HuH-7.5 (cell line): ENCODE measurements at regions not wholly inside any gene's neighbourhood (a gene's known extent, or its start where the extent isn't known, plus 50 kb on each side); places are given as distances from the start of the nearest gene placed in this dataset.

Source experiments
- DNase-seq: peaks from one replicate; pipeline ENCODE4 v3.0.0; 2011; ENCODE audit warnings: low spot score

GRCh38 chr18:45312555-45313126 lies 302.6 kb upstream of the SLC14A2 start:
- no peak for DNase-seq

- no peak for DNase-seq
These were observed 299.1 kb upstream of the SLC14A2 start for GRCh38 chr18:45316127-45316526.

- DNase-seq = no peak
These were observed 297.2 kb upstream of the SLC14A2 start for GRCh38 chr18:45317948-45318640.

DNA sequence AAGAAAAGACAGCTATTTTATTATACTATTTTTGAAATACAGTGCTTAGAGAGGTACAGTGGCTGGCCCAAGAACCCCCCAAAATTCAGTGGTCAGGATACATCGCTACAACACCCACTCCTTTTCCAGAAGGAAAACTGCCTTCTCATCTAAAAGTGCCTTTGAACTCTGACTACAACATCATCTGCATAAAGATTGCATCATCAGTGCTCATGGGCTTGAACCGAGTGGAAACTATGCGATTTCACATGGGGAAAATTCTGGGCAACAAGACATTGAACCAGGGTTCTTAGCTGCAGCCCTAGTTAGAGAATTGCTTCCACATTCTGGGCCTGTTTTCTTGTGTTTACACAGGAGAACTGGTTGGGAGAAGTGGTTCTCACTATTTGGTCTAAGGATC lies 294.6 kb upstream of the SLC14A2 start:
- no peak for DNase-seq

DNA sequence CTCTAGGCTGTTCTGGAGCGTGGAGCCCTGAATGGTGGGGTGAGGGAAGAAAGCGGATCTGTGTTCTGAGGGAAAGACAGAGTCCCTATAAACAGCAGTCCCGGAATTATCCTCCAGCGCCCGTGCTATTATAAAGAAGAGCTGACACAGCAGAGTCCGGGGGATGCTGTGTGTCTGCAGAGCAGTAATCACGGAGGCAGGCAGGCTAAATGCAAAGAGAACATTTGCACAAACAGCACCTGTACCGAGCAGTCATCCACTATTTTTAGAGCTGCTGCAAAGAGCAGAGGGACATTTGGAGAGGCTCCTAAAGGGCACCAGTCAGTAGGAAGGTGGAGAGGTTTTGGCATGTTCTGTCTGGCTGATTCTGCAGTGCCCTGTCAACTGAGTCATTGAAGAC lies 293.8 kb upstream of the SLC14A2 start:
- DNase-seq = no peak

GRCh38 chr18:45322343-45322742 lies 292.9 kb upstream of the SLC14A2 start:
- no peak for DNase-seq

- DNase-seq = no peak
These were observed 291.2 kb upstream of the SLC14A2 start for GRCh38 chr18:45324101-45324494.

- DNase-seq = peak; percentile 5
These were observed 290.7 kb upstream of the SLC14A2 start for GRCh38 chr18:45324495-45325113.

DNA sequence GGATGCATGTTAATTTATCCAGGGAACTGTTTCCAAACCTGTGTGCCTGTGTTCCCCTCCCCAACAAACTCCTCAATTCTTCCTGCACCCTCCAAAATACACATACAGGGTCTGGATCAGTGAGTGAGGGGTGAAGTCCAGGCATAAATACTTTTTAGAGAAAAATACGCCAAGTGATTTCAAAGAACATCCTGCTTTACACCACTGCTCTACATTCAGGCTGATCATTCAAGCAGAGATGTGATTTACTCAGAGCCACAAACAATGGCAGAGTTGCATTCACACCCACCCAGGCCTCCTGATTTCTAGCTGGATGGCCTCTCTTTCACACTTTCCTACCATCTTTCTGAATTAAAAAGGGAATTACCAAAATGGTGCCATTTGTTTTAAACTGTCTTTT lies 289.5 kb upstream of the SLC14A2 start:
- no peak for DNase-seq

DNA sequence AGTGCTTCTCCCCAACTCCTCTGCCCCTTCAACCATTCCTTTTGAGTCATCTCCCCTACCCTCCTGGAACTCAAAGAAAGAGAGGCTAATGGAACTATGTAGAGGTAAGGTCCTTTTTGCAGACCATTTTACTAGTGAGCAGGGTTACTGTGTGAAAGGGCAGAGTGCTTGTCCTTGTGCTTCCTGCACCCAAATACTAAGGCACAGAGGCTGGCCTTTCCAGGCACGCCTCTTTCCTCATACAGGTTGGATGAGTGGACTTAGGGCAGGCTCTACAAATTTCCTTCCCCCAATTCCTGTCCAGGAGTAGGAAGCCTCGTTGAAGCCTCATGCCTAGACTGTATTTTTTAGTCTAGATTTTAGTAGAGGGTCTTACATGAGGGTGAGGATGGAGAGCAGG lies 288.8 kb upstream of the SLC14A2 start:
- DNase-seq = no peak

GRCh38 chr18:45328296-45328695 lies 287.0 kb upstream of the SLC14A2 start:
- DNase-seq = no peak

DNA sequence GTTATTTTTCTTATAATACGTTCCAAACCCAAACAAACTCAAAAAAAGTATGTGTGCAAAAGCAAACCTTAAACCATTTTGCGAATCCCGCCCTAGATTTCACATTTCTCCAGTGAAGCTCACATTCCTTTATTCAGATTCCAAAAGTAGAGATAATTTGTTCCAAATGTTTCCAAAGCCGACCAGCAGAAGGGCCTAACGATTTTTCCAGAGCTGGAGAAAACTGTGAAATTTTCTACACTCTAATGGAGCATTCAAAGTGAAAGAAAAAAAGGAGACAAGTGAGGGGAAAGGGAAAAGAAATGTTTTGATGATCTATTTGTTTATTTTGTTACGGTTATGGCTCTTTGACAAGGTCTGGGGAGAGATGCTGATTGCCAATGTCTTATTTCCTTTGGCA lies 286.5 kb upstream of the SLC14A2 start:
- no peak for DNase-seq

DNA sequence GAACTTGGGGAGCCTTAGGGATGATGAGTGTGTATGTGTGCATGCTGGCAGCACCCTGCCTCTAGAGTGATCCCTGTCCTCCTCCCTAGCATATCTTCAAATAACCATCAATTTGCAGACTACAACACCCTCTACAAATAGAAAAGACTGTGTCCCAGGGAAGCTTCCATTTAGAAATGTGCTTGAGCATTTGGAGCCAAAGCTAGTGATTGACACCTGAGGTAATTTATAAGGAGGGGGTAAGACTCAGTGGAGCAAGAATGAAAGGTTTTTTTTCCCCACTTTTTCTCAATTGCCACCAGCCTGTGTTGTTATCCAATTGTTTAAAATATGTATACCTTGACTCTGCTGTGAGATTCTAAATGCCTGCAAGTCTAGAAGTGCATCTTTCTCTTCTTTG lies 286.0 kb upstream of the SLC14A2 start:
- DNase-seq = no peak

DNA sequence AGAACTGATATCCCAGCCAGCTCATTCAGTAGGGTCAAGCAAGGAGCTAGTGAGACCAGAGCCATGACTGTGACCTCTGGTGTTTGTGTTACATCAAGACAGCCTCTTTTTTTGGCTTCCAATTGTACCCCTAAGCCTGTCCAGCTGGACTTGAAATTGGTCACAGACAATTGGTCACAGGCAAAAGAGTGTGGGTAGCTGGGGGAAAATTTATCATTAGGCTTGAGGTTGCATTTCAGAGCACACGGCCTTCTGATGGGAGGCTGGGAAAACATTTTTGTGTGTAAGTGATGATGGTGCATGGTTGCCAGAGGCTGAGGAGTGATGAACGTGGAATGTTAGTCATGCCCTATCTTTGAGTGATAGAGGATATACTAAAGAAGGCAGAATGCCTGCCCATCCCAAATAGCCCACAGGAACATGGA lies 285.1 kb upstream of the SLC14A2 start:
- DNase-seq = no peak

DNA sequence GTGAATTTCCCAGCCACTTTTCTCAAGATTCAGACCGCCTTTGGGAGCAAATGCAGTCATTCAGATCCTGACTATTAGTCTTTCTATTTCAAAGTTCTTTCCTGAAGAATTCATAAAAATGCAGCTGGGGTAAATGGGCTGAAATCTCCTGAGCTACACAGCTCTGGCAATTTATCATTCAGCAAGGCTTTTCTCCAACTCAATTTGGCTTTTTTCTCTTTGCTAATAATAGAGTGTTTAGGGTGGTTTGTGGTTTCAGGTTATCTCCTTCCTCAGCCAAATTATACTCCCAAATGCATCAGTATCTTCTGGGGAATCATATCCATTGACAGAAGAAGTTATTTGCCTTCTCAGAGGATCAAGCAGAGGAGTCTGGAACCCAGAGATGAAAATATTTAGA lies 282.4 kb upstream of the SLC14A2 start:
- DNase-seq = no peak

DNA sequence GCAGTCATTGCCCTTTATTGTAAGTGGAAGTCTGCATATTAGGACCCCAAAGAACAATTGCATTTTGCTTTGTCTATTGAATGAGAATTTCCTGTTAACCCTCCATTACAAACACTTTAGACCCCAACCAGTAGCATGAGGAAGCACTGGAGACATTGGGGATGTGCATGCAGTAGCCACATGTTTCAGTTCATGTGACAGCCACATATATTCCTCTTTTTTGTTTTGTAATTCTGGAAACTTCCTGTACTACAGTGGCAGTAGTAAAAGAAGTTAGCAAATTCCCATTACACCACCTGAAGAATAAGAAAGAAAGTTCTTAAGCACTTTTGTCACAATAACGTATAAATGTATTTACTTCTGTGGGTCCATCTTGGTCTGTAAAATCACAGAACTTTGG lies 281.1 kb upstream of the SLC14A2 start:
- no peak for DNase-seq

- no peak for DNase-seq
These were observed 279.8 kb upstream of the SLC14A2 start for GRCh38 chr18:45335282-45336043.

- no peak for DNase-seq
These were observed 278.8 kb upstream of the SLC14A2 start for GRCh38 chr18:45336448-45336847.

- DNase-seq = no peak
These were observed 277.8 kb upstream of the SLC14A2 start for GRCh38 chr18:45337477-45337876.

- no peak for DNase-seq
These were observed 275.3 kb upstream of the SLC14A2 start for GRCh38 chr18:45339810-45340550.

GRCh38 chr18:45340884-45341283 lies 274.4 kb upstream of the SLC14A2 start:
- no peak for DNase-seq

GRCh38 chr18:45341454-45341853 lies 273.8 kb upstream of the SLC14A2 start:
- DNase-seq = no peak
